Uterus (tissue), 3 donors: ENCODE measurements at regions not wholly inside any gene's neighbourhood (a gene's known extent, or its start where the extent isn't known, plus 50 kb on each side); places are given as distances from the start of the nearest gene placed in this dataset.

ENCODE experiments used
- DNase-seq, 2 donors: peaks; one replicate each; pipeline ENCODE4 v3.0.0-alpha.2; 2019 to 2020
- H3K27ac ChIP-seq, 2 donors: fragments of 200-600 bp; sonication (generic); 1 replicate in 1 of 2; 2 replicates in 1 of 2; pipeline ENCODE4 v1.5.1; 2016 to 2018
- H3K27me3 ChIP-seq, 2 donors: fragments of 200-600 bp; sonication (generic); one replicate each; pipeline ENCODE4 v1.5.1; 2018 to 2019; ENCODE audit warnings: control low read depth in 1 of 2
- H3K36me3 ChIP-seq, 2 donors: fragments of 200-600 bp; sonication (generic); one replicate each; pipeline ENCODE4 v1.5.1; 2019; ENCODE audit warnings: control low read depth in 1 of 2
- H3K4me1 ChIP-seq, 2 donors: fragments of 200-600 bp; sonication (generic); one replicate each; pipeline ENCODE4 v1.5.1; 2018 to 2019; ENCODE audit warnings: control low read depth in 1 of 2
- H3K4me3 ChIP-seq, 2 donors: fragments of 200-600 bp; sonication (generic); 1 replicate in 1 of 2; 2 replicates in 1 of 2; pipeline ENCODE4 v1.5.1; 2018 to 2019; ENCODE audit warnings: mild to moderate bottlenecking in 1 of 2
- H3K9me3 ChIP-seq, 2 donors: fragments of 200-600 bp; sonication (generic); one replicate each; pipeline ENCODE4 v1.5.1; 2019; ENCODE audit warnings: control low read depth in 1 of 2
- CTCF ChIP-seq, 4 experiments: fragments of 200-600 bp in 2 of 4; fragments of 450-650 bp in 2 of 4; sonication (generic) in 2 of 4; IDR thresholded peaks; one replicate each; pipeline ENCODE4 v1.5.1; 2016 to 2019; ENCODE audit warnings: antibody characterized with exemption in 4 of 4, mild to moderate bottlenecking in 2 of 4, moderate library complexity in 1 of 4
- POLR2A ChIP-seq, 2 donors: fragments of 450-650 bp; IDR thresholded peaks; one replicate each; pipeline ENCODE4 v1.6.1; 2016; ENCODE audit warnings: antibody characterized with exemption in 2 of 2, mild to moderate bottlenecking in 1 of 2, moderate library complexity in 1 of 2
- intact Hi-C: fragments of 100-400 bp; cut with DNase I; formaldehyde crosslinking; loops from one replicate; pipeline ENCODE4 v1.15.1; 2023; ENCODE audit warnings: low total_unique reads
- donor health status: DM: yes; HTN: yes; CAD: no.

- Histone ChIP-seq H3K27ac (no peak overlapping the region), H3K27me3 (no peaks in the 10 kb centered on the region), H3K4me1 (no peaks in the 10 kb centered on the region), H3K36me3 (no peaks in the 10 kb centered on the region), H3K4me3 (no peak overlapping the region), H3K9me3 (no peaks in the 10 kb centered on the region)
- TF ChIP-seq POLR2A (IDR thresholded peaks at IDR 0.05): no peak
- no peak for TF ChIP-seq CTCF (IDR thresholded peaks at IDR 0.05)
- no peak for DNase-seq
- intact Hi-C loops: no loop called here
Measured at GRCh38 chr3:168285506-168285905, 189.8 kb upstream of the GOLIM4 start.

GRCh38 chr3:168284728-168285127, 189.0 kb upstream of the GOLIM4 start:
- no peak for DNase-seq
- H3K9me3 ChIP-seq: no peaks in the 10 kb centered on the region
- H3K27me3 ChIP-seq: no peaks in the 10 kb centered on the region
- no peaks in the 10 kb centered on the region for H3K4me1 ChIP-seq
- no peak for TF ChIP-seq CTCF (IDR thresholded peaks at IDR 0.05)
- TF ChIP-seq POLR2A (IDR thresholded peaks at IDR 0.05): no peak
- no peak overlapping the region for H3K27ac ChIP-seq
- intact Hi-C loops: no loop called here
- H3K4me3 ChIP-seq: no peak overlapping the region
- no peaks in the 10 kb centered on the region for H3K36me3 ChIP-seq

GRCh38 chr3:168275662-168276061, 179.9 kb upstream of the GOLIM4 start:
- TF ChIP-seq CTCF (IDR thresholded peaks at IDR 0.05) (no peak), POLR2A (IDR thresholded peaks at IDR 0.05) (no peak)
- no peaks in the 10 kb centered on the region for H3K36me3 ChIP-seq
- no peak for DNase-seq
- no peaks in the 10 kb centered on the region for H3K27me3 ChIP-seq
- no peak overlapping the region for H3K4me3 ChIP-seq
- no peaks in the 10 kb centered on the region for H3K4me1 ChIP-seq
- H3K27ac ChIP-seq: no peak overlapping the region
- intact Hi-C loops: no loop called here
- H3K9me3 ChIP-seq: no peaks in the 10 kb centered on the region

- no peak for DNase-seq
- H3K27me3 ChIP-seq: no peaks in the 10 kb centered on the region
Measured at GRCh38 chr3:168273917-168274316, 178.2 kb upstream of the GOLIM4 start.

GRCh38 chr3:168273036-168273435, 177.3 kb upstream of the GOLIM4 start:
- Histone ChIP-seq H3K9me3 (no peaks in the 10 kb centered on the region), H3K36me3 (no peaks in the 10 kb centered on the region), H3K27me3 (no peaks in the 10 kb centered on the region), H3K4me3 (no peak overlapping the region), H3K4me1 (no peaks in the 10 kb centered on the region), H3K27ac (no peak overlapping the region)
- TF ChIP-seq POLR2A (IDR thresholded peaks at IDR 0.05) (no peak), CTCF (IDR thresholded peaks at IDR 0.05) (no peak)
- no peak for DNase-seq
- intact Hi-C loops: no loop called here

More at GRCh38 chr3:168273917-168274316, 178.2 kb upstream of the GOLIM4 start:
- Histone ChIP-seq H3K4me3 (no peak overlapping the region), H3K27ac (no peak overlapping the region), H3K36me3 (no peaks in the 10 kb centered on the region), H3K4me1 (no peaks in the 10 kb centered on the region), H3K9me3 (no peaks in the 10 kb centered on the region)
- intact Hi-C loops: no loop called here
- TF ChIP-seq POLR2A (IDR thresholded peaks at IDR 0.05): no peak
- TF ChIP-seq CTCF (IDR thresholded peaks at IDR 0.05): no peak
